Hepatocyte (in vitro differentiated cells): ENCODE measurements at regions not wholly inside any gene's neighbourhood (a gene's known extent, or its start where the extent isn't known, plus 50 kb on each side); places are given as distances from the start of the nearest gene placed in this dataset.

Experiments
- EZH2 ChIP-seq: fragments of 200-600 bp; sonication (generic); IDR thresholded peaks from 2 replicates; pipeline ENCODE4 v1.6.1; 2016; ENCODE audit warnings: antibody characterized with exemption, mild to moderate bottlenecking, borderline replicate concordance
- TF ChIP-seq, protein P1 (sequence below): fragments of 200-600 bp; sonication (generic); IDR thresholded peaks from 2 replicates; pipeline ENCODE4 v1.5.1; 2016; ENCODE audit warnings: antibody characterized with exemption, mild to moderate bottlenecking; ENCODE audit not compliant: poor library complexity

- TF ChIP-seq, protein P1, sequence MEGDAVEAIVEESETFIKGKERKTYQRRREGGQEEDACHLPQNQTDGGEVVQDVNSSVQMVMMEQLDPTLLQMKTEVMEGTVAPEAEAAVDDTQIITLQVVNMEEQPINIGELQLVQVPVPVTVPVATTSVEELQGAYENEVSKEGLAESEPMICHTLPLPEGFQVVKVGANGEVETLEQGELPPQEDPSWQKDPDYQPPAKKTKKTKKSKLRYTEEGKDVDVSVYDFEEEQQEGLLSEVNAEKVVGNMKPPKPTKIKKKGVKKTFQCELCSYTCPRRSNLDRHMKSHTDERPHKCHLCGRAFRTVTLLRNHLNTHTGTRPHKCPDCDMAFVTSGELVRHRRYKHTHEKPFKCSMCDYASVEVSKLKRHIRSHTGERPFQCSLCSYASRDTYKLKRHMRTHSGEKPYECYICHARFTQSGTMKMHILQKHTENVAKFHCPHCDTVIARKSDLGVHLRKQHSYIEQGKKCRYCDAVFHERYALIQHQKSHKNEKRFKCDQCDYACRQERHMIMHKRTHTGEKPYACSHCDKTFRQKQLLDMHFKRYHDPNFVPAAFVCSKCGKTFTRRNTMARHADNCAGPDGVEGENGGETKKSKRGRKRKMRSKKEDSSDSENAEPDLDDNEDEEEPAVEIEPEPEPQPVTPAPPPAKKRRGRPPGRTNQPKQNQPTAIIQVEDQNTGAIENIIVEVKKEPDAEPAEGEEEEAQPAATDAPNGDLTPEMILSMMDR, result no peak
- TF ChIP-seq EZH2, result no peak
These were observed 109.1 kb upstream of the SCAF8 start for GRCh38 chr6:154624038-154624599.
